A673 (cell line): ENCODE measurements at regions not wholly inside any gene's neighbourhood (a gene's known extent, or its start where the extent isn't known, plus 50 kb on each side); places are given as distances from the start of the nearest gene placed in this dataset.

Source experiments
- BruUV-seq: library from RNA; stranded (reverse); fragments of 400-500 nt; replicated peaks from 2 replicates; lab custom pipeline; 2021; lab: Mats Ljungman, UMichigan
- CTCF ChIA-PET: fragments of 300-600 bp; sonication (Branson Sonifier 250); formaldehyde crosslinking; loops from one replicate; lab custom pipeline; 2022; ENCODE audit warnings: antibody characterized with exemption; lab: Charles Lee
- POLR2A ChIA-PET: fragments of 300-600 bp; sonication (Branson Sonifier 250); formaldehyde crosslinking; loops from one replicate; lab custom pipeline; 2022; ENCODE audit warnings: antibody characterized with exemption; ENCODE audit not compliant: low non-redundant PET; lab: Charles Lee
- DNase-seq: peaks from one replicate; pipeline ENCODE4 v3.0.0-alpha.2; 2015; ENCODE audit warnings: low spot score
- H3K27ac ChIP-seq: fragments of 200-600 bp; sonication (generic); 2 replicates; pipeline ENCODE4 v1.5.1; 2016; ENCODE audit warnings: mixed run types, low read depth, mild to moderate bottlenecking, mixed read lengths, antibody characterized with exemption, low read length; ENCODE audit not compliant: poor library complexity, severe bottlenecking
- H3K27me3 ChIP-seq: fragments of 200-600 bp; sonication (generic); replicated peaks from 2 replicates; pipeline ENCODE4 v1.6.1; 2017; ENCODE audit warnings: mixed run types, low read depth, mild to moderate bottlenecking, mixed read lengths, antibody characterized with exemption, low read length; ENCODE audit not compliant: insufficient read depth, poor library complexity
- H3K36me3 ChIP-seq: fragments of 200-600 bp; sonication (generic); 2 replicates; pipeline ENCODE4 v1.6.1; 2016; ENCODE audit warnings: mixed run types, mild to moderate bottlenecking, mixed read lengths, antibody characterized with exemption, low read length; ENCODE audit not compliant: insufficient read depth, poor library complexity, severe bottlenecking
- H3K4me1 ChIP-seq: fragments of 200-600 bp; sonication (generic); 2 replicates; pipeline ENCODE4 v1.6.1; 2017; ENCODE audit warnings: mixed run types, mild to moderate bottlenecking, mixed read lengths, antibody characterized with exemption, low read length; ENCODE audit not compliant: insufficient read depth, poor library complexity, severe bottlenecking
- H3K4me3 ChIP-seq: fragments of 200-600 bp; sonication (generic); 2 replicates; pipeline ENCODE4 v1.5.1; 2016; ENCODE audit warnings: low read depth, mixed run types, mild to moderate bottlenecking, mixed read lengths, low read length; ENCODE audit not compliant: poor library complexity, severe bottlenecking
- H3K9me3 ChIP-seq: fragments of 200-600 bp; sonication (generic); 2 replicates; pipeline ENCODE4 v1.6.1; 2016; ENCODE audit warnings: mixed run types, low read depth, mild to moderate bottlenecking, mixed read lengths, antibody characterized with exemption, low read length; ENCODE audit not compliant: poor library complexity, severe bottlenecking
- EZH2 ChIP-seq: fragments of 200-600 bp; sonication (generic); IDR thresholded peaks from 2 replicates; pipeline ENCODE4 v1.6.1; 2017; ENCODE audit warnings: borderline replicate concordance, low read depth, mild to moderate bottlenecking, mixed read lengths, antibody characterized with exemption, low read length; ENCODE audit not compliant: poor library complexity, severe bottlenecking
- intact Hi-C: fragments of 100-400 bp; cut with micrococcal nuclease; formaldehyde crosslinking; loops from one replicate; pipeline ENCODE4 v1.10.0; 2022; ENCODE audit not compliant: unreplicated experiment
- TF ChIP-seq, protein P1 (sequence below): fragments of 300-800, 200-600 bp; sonication (generic); conservative IDR thresholded peaks from 2 replicates; pipeline ENCODE4 v1.5.1; 2017; ENCODE audit warnings: low read depth, mild to moderate bottlenecking, antibody characterized with exemption, low read length, moderate library complexity, mixed read lengths

- POLR2A ChIA-PET: no interaction called here
- Histone ChIP-seq H3K4me3 (no peak overlapping the region), H3K36me3 (no peaks in the 10 kb centered on the region), H3K27ac (no peak overlapping the region), H3K9me3 (no peaks in the 10 kb centered on the region), H3K4me1 (no peaks in the 10 kb centered on the region), H3K27me3 (no peaks in the 10 kb centered on the region)
- no peak for DNase-seq
- intact Hi-C loops: no loop called here
- CTCF ChIA-PET: no interaction called here
- BruUV-seq: no TSS peak
- no peak for TF ChIP-seq EZH2
- TF ChIP-seq, protein P1, sequence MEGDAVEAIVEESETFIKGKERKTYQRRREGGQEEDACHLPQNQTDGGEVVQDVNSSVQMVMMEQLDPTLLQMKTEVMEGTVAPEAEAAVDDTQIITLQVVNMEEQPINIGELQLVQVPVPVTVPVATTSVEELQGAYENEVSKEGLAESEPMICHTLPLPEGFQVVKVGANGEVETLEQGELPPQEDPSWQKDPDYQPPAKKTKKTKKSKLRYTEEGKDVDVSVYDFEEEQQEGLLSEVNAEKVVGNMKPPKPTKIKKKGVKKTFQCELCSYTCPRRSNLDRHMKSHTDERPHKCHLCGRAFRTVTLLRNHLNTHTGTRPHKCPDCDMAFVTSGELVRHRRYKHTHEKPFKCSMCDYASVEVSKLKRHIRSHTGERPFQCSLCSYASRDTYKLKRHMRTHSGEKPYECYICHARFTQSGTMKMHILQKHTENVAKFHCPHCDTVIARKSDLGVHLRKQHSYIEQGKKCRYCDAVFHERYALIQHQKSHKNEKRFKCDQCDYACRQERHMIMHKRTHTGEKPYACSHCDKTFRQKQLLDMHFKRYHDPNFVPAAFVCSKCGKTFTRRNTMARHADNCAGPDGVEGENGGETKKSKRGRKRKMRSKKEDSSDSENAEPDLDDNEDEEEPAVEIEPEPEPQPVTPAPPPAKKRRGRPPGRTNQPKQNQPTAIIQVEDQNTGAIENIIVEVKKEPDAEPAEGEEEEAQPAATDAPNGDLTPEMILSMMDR: no peak
Observed at GRCh38 chr3:139780593-139780992, 102.8 kb upstream of the NMNAT3 start.

DNA sequence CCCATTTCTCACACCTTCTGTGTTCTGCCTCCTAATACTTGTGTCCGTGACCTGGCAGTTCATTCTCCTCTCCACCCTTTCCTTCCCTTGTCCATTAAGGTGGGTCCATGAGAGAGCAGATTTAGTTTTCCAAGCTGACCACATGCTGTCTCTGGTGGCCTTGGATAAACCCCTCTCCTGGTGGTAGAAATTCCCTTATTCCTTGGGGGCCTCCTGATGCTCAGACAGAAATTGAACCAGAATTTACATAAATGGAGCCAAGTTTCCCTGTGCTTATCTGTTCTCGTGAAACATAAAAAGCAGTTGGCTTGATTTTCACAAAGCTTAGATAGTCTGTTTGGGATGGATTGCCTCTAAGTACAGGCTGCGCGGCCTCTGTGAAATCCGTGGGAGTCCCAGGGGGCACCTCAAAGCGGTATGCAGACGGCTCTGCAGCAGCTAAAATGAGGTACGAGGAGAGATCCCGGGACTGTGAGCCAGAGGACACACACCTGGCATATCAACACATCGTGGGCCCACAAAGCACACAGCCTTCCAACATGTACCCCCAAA is 101.0 kb upstream of the NMNAT3 start:
- DNase-seq: no peak
- no peaks in the 10 kb centered on the region for H3K27me3 ChIP-seq
- H3K27ac ChIP-seq: no peak overlapping the region
- BruUV-seq: no TSS peak
- TF ChIP-seq, protein P1: no peak
- no peak for TF ChIP-seq EZH2
- POLR2A ChIA-PET: no interaction called here
- no peaks in the 10 kb centered on the region for H3K36me3 ChIP-seq
- no peaks in the 10 kb centered on the region for H3K9me3 ChIP-seq
- intact Hi-C loops: no loop called here
- no peak overlapping the region for H3K4me3 ChIP-seq
- H3K4me1 ChIP-seq: no peaks in the 10 kb centered on the region
- CTCF ChIA-PET: no interaction called here

GRCh38 chr3:139774560-139775302 is 97.0 kb upstream of the NMNAT3 start:
- TF ChIP-seq, protein P1: no peak
- no peak for TF ChIP-seq EZH2
- no peak for DNase-seq
- no TSS peak for BruUV-seq
- CTCF ChIA-PET: no interaction called here
- POLR2A ChIA-PET: no interaction called here
- Histone ChIP-seq H3K9me3 (no peaks in the 10 kb centered on the region), H3K36me3 (no peaks in the 10 kb centered on the region), H3K4me1 (no peaks in the 10 kb centered on the region), H3K27ac (no peak overlapping the region), H3K4me3 (no peak overlapping the region), H3K27me3 (no peaks in the 10 kb centered on the region)
- intact Hi-C loops: no loop called here
